Thoracic aorta (tissue), 2 donors: ENCODE measurements at regions not wholly inside any gene's neighbourhood (a gene's known extent, or its start where the extent isn't known, plus 50 kb on each side); places are given as distances from the start of the nearest gene placed in this dataset.

Experiments
- ATAC-seq: fragments of 150-250 bp; one replicate; pipeline ENCODE4 v1.8.0; 2017; ENCODE audit warnings: low read depth; ENCODE audit not compliant: insufficient number of reproducible peaks, low FRiP score
- DNase-seq: peaks from one replicate; pipeline ENCODE4 v3.0.0-alpha.2; 2020; ENCODE audit warnings: low spot score
- H3K27ac ChIP-seq, 2 donors: fragments of 200-600 bp; sonication (generic); 1 replicate in 1 of 2; 2 replicates in 1 of 2; pipeline ENCODE4 v1.5.1; 2016; ENCODE audit warnings: mild to moderate bottlenecking in 2 of 2, moderate library complexity in 2 of 2
- H3K27me3 ChIP-seq: fragments of 200-600 bp; sonication (generic); replicated peaks from 2 replicates; pipeline ENCODE4 v1.6.0; 2016; ENCODE audit warnings: mild to moderate bottlenecking; ENCODE audit not compliant: insufficient read depth
- H3K36me3 ChIP-seq: fragments of 200-600 bp; sonication (generic); one replicate; pipeline ENCODE4 v1.5.1; 2016
- H3K4me1 ChIP-seq, 2 donors: fragments of 200-600 bp; sonication (generic); 1 replicate in 1 of 2; 2 replicates in 1 of 2; pipeline versions ENCODE4 v1.5.1 to v1.6.0; 2016; ENCODE audit warnings: low read depth in 2 of 2, mild to moderate bottlenecking in 1 of 2; ENCODE audit not compliant: control insufficient read depth in 1 of 2
- H3K4me3 ChIP-seq: fragments of 200-600 bp; sonication (generic); 2 replicates; pipeline ENCODE4 v1.5.1; 2016; ENCODE audit warnings: mild to moderate bottlenecking
- H3K9me3 ChIP-seq: fragments of 200-600 bp; sonication (generic); 2 replicates; pipeline ENCODE4 v1.5.1; 2016
- TF ChIP-seq, protein P1 (sequence below): fragments of 200-600 bp; sonication (generic); IDR thresholded peaks from one replicate; pipeline ENCODE4 v1.5.1; 2019; ENCODE audit warnings: antibody characterized with exemption

DNA sequence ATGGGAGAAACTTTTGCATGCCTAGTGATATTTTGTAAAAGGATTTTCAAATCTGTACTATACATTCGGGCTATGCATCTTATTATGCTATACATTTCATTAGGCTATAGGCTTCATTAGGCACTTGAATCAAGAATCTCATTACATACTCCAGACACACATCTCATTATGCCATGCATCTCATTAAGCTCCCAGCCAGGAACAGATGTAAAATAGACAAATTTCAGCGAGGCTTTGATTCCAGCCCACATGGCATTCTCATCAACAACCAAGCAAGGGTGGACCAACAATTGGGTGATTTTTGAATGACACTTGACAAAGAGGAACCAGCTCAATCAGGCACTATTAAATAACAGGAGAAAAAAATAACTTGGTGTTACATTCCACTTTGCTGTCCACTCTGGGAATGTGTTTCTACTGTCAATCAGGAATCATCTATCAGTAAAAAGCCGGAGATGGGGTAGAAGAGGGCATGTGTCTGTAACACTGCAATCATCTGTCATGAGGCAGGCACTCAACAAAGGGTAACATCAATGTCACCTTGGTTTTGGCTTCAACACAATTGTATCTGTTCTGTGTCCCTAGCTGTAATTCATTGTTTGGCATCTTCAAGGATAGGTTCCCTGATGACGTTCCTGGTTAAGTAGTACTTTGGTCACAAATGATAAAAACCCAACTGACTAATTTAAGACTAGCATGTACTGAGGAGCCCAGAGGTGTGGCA lies 498.6 kb downstream of the EPHA4 start:
- Histone ChIP-seq H3K9me3 (no peaks in the 10 kb centered on the region), H3K27ac (no peak overlapping the region), H3K27me3 (no peaks in the 10 kb centered on the region), H3K4me3 (no peak overlapping the region), H3K36me3 (no peaks in the 10 kb centered on the region), H3K4me1 (no peaks in the 10 kb centered on the region)
- TF ChIP-seq, protein P1, sequence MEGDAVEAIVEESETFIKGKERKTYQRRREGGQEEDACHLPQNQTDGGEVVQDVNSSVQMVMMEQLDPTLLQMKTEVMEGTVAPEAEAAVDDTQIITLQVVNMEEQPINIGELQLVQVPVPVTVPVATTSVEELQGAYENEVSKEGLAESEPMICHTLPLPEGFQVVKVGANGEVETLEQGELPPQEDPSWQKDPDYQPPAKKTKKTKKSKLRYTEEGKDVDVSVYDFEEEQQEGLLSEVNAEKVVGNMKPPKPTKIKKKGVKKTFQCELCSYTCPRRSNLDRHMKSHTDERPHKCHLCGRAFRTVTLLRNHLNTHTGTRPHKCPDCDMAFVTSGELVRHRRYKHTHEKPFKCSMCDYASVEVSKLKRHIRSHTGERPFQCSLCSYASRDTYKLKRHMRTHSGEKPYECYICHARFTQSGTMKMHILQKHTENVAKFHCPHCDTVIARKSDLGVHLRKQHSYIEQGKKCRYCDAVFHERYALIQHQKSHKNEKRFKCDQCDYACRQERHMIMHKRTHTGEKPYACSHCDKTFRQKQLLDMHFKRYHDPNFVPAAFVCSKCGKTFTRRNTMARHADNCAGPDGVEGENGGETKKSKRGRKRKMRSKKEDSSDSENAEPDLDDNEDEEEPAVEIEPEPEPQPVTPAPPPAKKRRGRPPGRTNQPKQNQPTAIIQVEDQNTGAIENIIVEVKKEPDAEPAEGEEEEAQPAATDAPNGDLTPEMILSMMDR, result no peak
- DNase-seq (no peak), ATAC-seq (no peak)

DNA sequence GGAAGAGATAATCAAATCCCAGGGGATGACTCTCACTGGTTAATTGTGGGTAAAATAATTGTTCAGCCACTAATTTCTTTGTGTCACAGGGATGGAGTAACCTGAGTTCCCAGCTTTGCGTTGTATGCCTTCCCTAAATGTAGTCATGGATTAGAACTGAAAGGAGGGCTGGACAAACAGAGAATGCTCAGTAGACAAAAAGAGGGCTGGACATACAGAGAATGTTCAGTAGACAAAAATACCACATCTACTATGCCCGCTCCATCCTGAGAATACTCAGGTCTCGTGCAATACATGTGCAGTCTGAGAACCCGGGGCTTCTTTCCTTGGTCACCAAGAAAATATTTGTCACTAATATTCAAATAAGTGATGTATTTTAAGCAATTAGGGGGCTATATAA lies 497.9 kb downstream of the EPHA4 start:
- no peak for ATAC-seq
- Histone ChIP-seq H3K4me3 (no peak overlapping the region), H3K27ac (no peak overlapping the region), H3K36me3 (no peaks in the 10 kb centered on the region), H3K4me1 (no peaks in the 10 kb centered on the region), H3K9me3 (no peaks in the 10 kb centered on the region), H3K27me3 (no peaks in the 10 kb centered on the region)
- TF ChIP-seq, protein P1, result no peak
- no peak for DNase-seq

DNA sequence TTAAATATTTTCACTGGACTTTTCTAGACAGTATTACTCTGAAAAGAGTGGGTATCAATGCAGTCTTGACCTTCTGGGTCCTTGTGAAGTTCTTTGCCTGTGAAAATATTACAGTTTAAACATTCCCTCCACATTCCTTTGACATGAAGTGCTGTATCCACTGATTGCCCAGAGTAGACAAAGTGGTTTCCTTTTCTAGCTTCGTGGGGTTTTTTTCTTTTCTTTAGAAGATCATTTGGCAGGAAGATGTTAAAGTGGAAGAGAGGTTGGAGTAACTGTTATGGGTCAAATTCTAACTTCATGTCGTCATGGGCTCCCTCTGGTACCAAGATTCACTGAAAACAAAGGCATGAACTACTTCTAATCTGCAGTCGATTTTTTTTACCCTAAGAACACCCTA lies 496.9 kb downstream of the EPHA4 start:
- H3K4me3 ChIP-seq, result peak overlapping the region; percentile 25
- no peaks in the 10 kb centered on the region for H3K4me1 ChIP-seq
- no peak for ATAC-seq
- no peaks in the 10 kb centered on the region for H3K27me3 ChIP-seq
- TF ChIP-seq, protein P1, result no peak
- no peaks in the 10 kb centered on the region for H3K36me3 ChIP-seq
- H3K9me3 ChIP-seq, result no peaks in the 10 kb centered on the region
- no peak for DNase-seq
- no peak overlapping the region for H3K27ac ChIP-seq

DNA sequence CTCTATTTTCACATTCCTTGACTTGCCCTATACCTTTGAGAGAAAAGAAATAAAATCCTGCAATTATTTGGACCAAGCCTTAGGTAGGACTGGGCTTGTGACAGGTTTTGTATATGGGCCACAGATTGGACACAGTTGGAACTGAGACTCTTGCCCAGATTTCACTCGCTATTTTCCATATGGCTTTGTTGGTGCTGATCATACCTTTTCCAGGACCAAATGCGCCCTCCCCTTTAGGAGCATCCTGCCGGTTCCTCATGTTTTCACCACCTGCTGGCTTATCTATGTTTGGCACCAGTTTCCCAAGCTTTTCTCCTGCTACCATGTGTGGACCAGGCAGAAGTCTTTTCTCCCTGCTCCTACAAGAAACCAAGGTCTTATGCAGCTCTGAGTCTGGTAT lies 494.9 kb downstream of the EPHA4 start:
- ATAC-seq, result no peak
- Histone ChIP-seq H3K36me3 (no peaks in the 10 kb centered on the region), H3K4me1 (no peaks in the 10 kb centered on the region), H3K4me3 (no peak overlapping the region), H3K27me3 (no peaks in the 10 kb centered on the region), H3K9me3 (no peaks in the 10 kb centered on the region), H3K27ac (no peak overlapping the region)
- DNase-seq, result no peak
- TF ChIP-seq, protein P1, result no peak

DNA sequence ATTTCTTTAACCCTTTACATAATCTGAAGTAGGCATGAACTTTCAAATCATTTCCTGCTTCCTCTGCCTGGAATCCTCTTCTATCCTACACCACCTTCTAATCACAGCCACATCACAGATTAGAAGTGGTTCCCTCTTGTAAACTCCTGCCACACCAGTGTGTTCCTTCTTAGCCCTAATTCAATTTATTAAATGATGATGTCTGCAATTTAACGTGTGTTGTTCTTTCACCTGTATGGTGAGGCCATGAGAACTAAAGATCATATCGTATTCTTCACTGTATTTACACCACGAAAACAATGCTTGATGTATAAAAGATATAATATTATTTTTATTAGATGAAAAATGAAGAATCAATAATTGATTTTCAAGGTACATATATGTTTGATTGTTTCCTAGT lies 494.3 kb downstream of the EPHA4 start:
- Histone ChIP-seq H3K27ac (no peak overlapping the region), H3K9me3 (no peaks in the 10 kb centered on the region), H3K27me3 (no peaks in the 10 kb centered on the region), H3K36me3 (no peaks in the 10 kb centered on the region), H3K4me1 (no peaks in the 10 kb centered on the region), H3K4me3 (no peak overlapping the region)
- no peak for ATAC-seq
- DNase-seq, result no peak
- TF ChIP-seq, protein P1, result no peak
